Sigmoid colon (tissue), 4 donors: ENCODE measurements at regions not wholly inside any gene's neighbourhood (a gene's known extent, or its start where the extent isn't known, plus 50 kb on each side); places are given as distances from the start of the nearest gene placed in this dataset.

ENCODE experiments used
- CTCF ChIP-seq, 4 experiments: fragments of 450-650 bp in 3 of 4; fragments of 200-600 bp in 1 of 4; IDR thresholded peaks; one replicate each; pipeline ENCODE4 v1.5.1; 2016 to 2019; ENCODE audit warnings: antibody characterized with exemption in 4 of 4, mild to moderate bottlenecking in 3 of 4, moderate library complexity in 2 of 4
- POLR2A ChIP-seq, 2 donors: fragments of 450-650 bp; IDR thresholded peaks; one replicate each; pipeline ENCODE4 v1.6.1; 2016; ENCODE audit warnings: antibody characterized with exemption in 2 of 2, mild to moderate bottlenecking in 2 of 2, moderate library complexity in 2 of 2
- POLR2AphosphoS5 ChIP-seq, 4 donors: sonication (generic); formaldehyde crosslinking; IDR thresholded peaks; one replicate each; pipeline ENCODE4 v1.6.1; 2017; ENCODE audit warnings: antibody characterized with exemption in 4 of 4

DNA sequence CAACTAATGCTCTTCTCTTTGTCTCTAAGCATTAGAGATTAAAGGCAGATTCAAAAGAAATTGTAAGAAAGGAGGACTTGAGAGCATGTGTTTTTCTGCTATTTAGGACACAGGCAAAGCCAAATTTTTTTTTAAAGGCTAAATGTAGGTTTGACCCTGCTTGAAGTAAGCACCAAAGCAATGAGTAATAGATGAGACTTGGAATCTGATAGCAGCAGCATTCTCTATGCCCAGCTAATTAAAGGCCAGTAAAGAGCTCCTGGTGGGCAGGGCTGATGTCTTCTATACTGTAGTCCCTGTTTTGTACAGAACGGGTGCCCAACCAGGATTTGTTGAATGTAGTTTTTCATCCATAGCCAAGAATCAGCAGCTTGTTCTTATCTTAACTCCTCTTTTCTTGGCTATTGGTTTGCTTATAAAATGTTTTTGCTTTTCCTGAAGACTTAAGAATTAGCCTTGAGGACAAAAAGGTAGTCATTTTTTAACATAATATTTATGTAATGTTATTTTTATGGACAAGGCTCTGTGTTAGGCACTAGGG lies 179.6 kb downstream of the LMO4 start:
- TF ChIP-seq CTCF (IDR thresholded peaks at IDR 0.05) (no peak), POLR2AphosphoS5 (IDR thresholded peaks at IDR 0.05) (no peak), POLR2A (IDR thresholded peaks at IDR 0.05) (no peak)
